ENCODE measurements at regions not wholly inside any gene's neighbourhood (a gene's known extent, or its start where the extent isn't known, plus 50 kb on each side); places are given as distances from the start of the nearest gene placed in this dataset.

DNA sequence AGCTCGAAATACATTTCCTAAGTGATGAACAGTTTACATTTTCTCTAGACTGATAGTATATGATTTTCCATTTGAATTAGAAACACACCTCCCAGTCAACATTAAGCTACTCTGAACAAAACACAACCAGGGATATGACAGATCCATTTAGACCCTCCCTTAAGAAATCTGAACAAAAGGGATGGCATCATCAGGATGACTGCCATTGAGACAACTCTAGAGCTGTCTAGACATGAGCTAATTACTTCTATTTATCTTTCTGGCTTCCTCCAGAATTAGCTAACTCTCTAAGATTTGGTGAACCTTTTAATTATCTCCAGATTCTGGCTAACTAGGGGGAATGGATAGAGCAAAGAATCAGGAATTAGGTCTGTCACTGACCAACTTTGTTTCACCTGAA is 92.9 kb upstream of the IGF1 start:
- DNase-seq: no peak

DNA sequence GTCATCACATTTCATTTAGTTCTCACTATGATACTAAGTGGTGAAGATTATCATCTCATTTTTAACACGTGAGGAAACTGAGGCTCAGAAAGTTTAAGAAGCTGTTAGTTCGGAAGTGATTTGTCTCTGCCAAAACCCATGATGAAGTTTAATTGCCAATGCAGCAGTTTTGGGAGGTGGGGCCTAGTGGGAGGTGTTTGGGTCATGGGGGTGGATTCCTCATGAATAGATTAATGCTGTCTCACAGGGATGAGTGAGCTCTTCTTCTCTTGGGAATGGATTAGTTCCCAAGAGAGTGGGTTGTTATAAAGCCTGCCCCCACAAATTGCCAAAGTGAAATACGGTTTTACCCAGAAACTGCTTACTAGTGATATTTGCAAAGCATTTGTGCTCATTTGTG is 91.5 kb upstream of the IGF1 start:
- no peak for DNase-seq

- DNase-seq: no peak
Measured at GRCh38 chr12:102570256-102570655, 89.9 kb upstream of the IGF1 start.

- no peak for DNase-seq
Measured at GRCh38 chr12:102569803-102570202, 89.4 kb upstream of the IGF1 start.

GRCh38 chr12:102568276-102568675 is 87.9 kb upstream of the IGF1 start:
- no peak for DNase-seq

DNA sequence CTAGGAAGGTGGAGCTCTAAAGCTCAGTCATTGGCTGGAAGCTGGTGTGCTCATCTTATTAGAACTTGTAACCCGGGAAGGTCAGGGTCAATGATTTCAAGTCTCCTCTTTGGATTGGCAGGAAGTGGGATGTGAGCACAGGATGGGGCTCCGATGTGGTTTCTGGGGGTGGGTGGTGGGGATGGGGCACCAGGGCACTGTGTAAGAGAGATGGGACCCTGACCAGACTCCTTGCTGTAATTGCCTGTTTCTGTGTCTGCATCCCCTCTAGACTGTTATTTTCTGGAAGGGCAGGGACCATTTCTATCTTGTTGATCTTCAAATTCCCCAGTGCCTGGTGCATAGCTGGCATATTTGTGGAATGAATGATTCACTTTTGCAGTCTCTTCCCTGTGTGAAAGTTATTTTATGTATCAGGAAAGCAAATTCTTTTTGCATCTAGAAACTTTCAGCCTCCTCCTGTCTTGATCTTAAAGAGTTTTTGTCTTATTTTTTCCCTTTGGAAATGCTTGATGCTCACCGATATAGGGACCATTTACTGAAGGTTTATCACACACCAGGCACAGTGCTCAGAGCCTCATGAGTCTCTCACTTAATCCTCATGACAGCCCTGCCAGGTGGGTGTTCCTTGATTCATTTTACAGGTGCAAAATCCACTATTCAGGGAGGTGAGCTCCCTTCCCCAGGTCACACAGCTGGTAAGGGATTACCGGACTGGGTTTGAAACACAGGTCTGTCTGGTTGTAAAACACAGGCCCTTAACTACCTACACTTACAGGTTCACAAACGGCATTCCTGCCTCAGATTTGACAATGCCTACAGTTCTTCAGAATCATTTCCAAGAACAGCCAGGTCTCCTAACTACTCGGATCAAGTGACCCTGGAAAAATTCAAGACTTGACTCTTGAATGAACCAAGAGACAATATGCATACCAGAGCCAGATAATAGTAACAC is 86.9 kb upstream of the IGF1 start:
- DNase-seq: no peak

DNA sequence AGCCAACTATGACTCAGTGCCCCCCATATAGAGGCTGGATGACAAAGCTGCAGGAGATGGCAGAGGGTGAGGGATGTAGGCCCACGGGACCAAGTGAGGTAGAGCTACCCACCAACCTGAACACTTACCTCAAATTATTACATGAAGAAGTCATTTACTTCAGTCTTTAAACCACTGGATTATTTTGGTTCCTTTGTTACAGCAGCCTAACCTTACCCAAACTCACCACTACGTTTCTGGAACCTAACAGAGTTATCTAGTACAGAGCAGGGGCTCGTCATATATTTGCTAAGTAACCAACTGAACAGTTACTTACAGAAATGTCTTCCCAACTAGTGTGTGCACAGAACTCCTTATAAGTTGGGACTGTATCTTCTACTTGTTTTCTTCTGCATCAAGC is 85.2 kb upstream of the IGF1 start:
- no peak for DNase-seq

- no peak for DNase-seq
Measured at GRCh38 chr12:102564026-102564425, 83.7 kb upstream of the IGF1 start.

- DNase-seq: no peak
Measured at GRCh38 chr12:102562836-102563425, 82.6 kb upstream of the IGF1 start.

DNA sequence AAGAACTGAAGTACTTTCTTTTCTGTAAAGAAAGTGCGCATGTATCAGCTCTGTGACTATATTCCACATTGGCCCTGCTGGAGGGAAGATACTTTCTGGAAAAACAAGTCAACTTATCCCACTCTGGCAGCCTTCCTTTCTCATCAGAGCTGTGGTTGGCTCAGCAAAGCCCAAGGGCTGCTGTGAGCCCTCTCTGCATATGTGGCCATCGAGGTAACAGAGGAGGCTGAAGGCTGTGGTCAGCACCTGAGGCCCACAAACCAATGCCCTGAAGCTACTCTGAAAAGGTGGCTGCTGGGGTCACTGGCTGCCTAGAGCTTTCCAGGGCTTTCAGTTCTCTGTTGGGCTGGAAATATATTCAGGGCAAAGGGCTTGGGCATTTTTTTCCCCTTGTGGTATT is 70.8 kb upstream of the IGF1 start:
- no peak for DNase-seq

DNA sequence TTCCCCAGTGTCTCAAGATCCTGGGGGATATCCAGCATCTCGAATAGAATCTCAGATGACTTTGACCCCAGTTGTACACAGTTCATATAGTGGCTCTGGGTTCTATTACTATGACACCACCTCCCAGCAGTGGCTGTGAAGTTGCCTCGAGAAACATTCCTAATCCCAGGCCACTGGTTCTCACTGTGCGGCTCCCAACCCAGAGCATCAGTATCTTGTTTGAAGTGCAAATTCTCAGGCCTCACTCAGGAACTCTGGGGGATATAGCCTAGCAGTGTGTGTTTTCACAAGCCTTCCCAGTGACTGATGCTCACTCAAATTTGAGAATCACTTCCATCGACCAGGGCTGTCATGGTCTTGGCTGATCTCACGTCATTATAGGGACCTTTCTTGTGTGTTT is 69.3 kb upstream of the IGF1 start:
- no peak for DNase-seq

- no peak for DNase-seq
Measured at GRCh38 chr12:102548543-102548942, 68.2 kb upstream of the IGF1 start.

- DNase-seq: no peak
Measured at GRCh38 chr12:102543494-102544485, 63.4 kb upstream of the IGF1 start.

DNA sequence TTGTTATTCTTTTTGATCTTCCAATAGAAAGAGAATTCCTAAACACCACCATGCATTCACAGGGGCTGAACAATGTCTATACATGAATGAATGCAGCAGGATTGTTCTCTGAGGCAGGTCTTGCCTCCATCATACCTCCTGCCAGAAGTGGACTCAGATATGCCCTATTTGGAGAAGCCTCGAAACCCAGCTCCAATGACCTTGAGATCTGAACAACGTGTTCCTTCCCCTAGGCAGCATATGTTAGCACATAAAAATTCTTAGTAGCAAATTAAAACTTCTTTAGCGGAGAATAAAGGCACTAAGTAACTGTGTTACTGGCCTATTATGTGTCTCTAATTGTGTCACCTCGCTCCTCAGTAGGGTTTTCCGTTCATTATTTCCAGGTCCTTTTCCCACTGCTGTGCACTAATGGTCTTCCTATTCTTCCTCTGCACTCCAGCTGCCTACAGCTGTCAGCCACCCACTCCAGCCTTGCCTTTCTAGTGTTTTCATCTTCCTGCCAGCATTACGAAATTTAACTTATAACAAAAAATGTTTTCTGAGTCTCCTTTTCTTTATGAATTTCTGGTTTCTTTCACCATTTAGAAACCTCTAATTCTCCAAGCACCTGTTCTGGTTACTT is 62.6 kb upstream of the IGF1 start:
- DNase-seq: no peak

- DNase-seq: no peak
Measured at GRCh38 chr12:102540815-102541385, 60.5 kb upstream of the IGF1 start.

DNA sequence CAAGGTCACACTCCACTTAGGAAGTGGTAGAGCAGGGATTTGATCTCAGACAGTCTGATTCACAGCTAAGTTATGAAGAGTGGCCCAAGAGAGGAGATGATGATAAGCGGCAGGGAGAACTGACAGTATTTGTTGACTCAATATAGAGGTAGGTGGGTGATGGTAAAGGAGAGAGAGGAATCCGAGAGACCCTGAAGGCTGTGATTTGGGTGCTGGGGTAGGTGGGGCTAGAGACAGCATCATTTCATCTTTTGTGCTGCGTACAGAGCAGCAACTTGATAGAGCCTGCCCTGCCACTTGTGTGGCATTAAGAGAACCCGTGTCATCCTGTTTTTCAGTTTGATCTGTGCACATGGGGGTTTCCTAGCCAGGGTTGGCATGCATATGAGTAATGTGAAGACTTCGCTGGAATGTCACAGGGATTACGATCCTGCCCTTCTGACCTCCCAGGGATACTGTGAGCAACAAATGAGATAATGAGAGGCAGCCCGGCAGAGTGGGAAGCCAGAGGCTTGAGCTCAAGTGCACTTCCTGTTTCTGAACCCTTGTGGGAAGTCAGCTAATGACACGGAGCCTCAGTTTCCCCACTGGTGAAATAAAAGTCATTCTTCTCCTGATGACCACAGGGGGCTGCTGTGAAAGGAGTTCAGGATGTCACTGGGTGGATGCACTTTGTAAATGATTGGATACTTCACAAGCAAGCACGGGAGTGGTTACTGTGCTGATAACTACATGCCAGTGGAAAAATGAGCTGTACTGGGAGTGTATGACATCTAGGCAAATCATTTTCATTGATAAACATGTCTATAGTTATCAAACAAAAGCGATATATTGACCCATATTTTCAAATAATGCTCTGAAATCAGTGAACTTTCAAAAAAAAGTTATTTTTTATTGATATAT is 59.5 kb upstream of the IGF1 start:
- DNase-seq: no peak

- DNase-seq: no peak
Measured at GRCh38 chr12:102535306-102535705, 54.9 kb upstream of the IGF1 start.

DNA sequence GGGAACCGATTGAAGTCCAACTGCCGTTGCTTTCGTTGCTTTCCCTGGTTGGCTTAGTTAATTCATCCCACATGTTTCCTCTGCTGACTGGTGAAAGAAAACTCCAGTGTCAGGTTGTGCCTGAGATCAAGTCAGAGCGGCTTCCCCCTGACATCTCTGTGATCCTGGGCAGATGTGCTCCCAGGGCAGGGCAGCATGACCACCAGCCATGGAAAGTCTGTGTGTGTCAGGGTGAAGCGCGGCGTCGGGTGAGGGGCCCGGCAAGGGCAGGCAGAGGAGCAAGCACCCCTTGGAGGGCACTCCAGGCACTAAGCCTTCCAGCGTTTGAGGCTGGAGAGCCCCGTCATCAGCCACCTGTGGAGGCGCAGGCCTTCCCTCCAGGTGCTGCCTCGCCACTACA is 54.5 kb upstream of the IGF1 start:
- no peak for DNase-seq

- DNase-seq: no peak
Measured at GRCh38 chr12:102533483-102534215, 53.3 kb upstream of the IGF1 start.
